ENCODE measurements at regions not wholly inside any gene's neighbourhood (a gene's known extent, or its start where the extent isn't known, plus 50 kb on each side); places are given as distances from the start of the nearest gene placed in this dataset.

DNA sequence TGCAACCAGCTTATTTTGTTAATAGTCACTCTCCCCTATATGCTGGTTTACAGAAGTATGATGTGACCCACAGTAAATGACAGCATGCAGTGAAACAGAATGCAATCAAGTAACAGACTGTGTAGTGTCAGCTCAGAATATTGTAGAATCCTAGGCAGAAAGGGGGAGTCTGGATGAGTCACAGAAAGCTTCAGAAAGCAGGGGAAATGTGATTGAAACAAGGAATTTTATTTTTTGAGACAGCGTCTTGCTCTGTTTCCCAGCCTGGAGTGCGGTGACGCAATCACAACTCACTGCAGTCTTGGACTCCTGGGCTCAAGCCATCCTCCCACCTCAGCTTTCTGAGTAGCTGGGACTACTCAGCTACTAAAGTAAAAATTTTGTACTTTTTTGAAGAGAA is 188.3 kb upstream of the FOXN2 start:
- Histone ChIP-seq H3K27me3 (ENCODE audit: insufficient read depth, low read length) (no peaks in the 10 kb centered on the region), H2AFZ (ENCODE audit: low read length) (no peak overlapping the region), H3K36me3 (ENCODE audit: insufficient read depth, low read length) (no peaks in the 10 kb centered on the region), H4K20me1 (ENCODE audit: insufficient read depth, low read length) (no peaks in the 10 kb centered on the region), H3K4me3 (ENCODE audit: insufficient read depth, low read length) (no peak overlapping the region), H3K4me2 (ENCODE audit: insufficient read depth, low read length) (peak overlapping the region; percentile 7), H3K27ac (ENCODE audit: low read depth, low read length) (peak overlapping the region; percentile 23), H3K9me3 (ENCODE audit: low read depth, low read length) (no peaks in the 10 kb centered on the region), H3K79me2 (ENCODE audit: insufficient read depth, low read length) (no peaks in the 10 kb centered on the region), H3K4me1 (ENCODE audit: insufficient read depth, low read length) (peaks cover 4% of the 10 kb centered on the region)
- TF ChIP-seq, protein P1, sequence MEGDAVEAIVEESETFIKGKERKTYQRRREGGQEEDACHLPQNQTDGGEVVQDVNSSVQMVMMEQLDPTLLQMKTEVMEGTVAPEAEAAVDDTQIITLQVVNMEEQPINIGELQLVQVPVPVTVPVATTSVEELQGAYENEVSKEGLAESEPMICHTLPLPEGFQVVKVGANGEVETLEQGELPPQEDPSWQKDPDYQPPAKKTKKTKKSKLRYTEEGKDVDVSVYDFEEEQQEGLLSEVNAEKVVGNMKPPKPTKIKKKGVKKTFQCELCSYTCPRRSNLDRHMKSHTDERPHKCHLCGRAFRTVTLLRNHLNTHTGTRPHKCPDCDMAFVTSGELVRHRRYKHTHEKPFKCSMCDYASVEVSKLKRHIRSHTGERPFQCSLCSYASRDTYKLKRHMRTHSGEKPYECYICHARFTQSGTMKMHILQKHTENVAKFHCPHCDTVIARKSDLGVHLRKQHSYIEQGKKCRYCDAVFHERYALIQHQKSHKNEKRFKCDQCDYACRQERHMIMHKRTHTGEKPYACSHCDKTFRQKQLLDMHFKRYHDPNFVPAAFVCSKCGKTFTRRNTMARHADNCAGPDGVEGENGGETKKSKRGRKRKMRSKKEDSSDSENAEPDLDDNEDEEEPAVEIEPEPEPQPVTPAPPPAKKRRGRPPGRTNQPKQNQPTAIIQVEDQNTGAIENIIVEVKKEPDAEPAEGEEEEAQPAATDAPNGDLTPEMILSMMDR (IDR thresholded peaks at IDR 0.05; ENCODE audit: extremely low read depth, low read depth, low read length): no peak
- no peak for DNase-seq (ENCODE audit: insufficient read length, low spot score, missing footprints)

DNA sequence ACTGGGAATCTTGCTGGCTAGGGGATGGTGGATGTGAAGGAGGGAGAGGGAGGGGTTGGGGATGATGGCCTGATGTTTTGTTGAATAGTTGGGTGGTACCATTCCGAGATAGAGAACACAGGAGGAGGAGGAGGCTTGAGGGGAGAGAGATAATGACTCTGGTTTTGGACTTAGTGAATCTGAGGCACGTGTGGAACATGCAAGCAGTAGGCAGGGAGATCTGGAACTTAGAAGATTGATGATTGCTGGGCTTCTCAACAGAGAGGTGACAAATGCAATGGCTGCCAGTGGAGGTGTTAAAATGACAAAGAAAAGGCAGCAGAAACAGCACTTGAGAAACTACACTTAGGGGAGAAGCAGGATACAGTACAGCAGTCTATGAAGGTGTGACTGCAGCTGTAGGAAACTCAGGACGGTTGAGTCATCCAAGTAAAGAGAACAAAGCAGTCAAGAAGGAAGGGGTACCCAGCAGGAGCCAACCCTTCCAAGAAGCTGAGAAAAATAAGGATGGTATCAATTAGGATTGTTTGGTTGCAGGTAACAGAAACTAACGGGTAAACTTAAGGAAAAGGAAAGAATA is 186.8 kb upstream of the FOXN2 start:
- Histone ChIP-seq H3K4me2 (ENCODE audit: insufficient read depth, low read length) (no peak overlapping the region), H4K20me1 (ENCODE audit: insufficient read depth, low read length) (no peaks in the 10 kb centered on the region), H3K27me3 (ENCODE audit: insufficient read depth, low read length) (no peaks in the 10 kb centered on the region), H3K9me3 (ENCODE audit: low read depth, low read length) (no peaks in the 10 kb centered on the region), H3K4me3 (ENCODE audit: insufficient read depth, low read length) (no peak overlapping the region), H3K36me3 (ENCODE audit: insufficient read depth, low read length) (no peaks in the 10 kb centered on the region), H3K4me1 (ENCODE audit: insufficient read depth, low read length) (peaks cover 4% of the 10 kb centered on the region), H3K27ac (ENCODE audit: low read depth, low read length) (no peak overlapping the region), H2AFZ (ENCODE audit: low read length) (no peak overlapping the region), H3K79me2 (ENCODE audit: insufficient read depth, low read length) (no peaks in the 10 kb centered on the region)
- no peak for DNase-seq (ENCODE audit: insufficient read length, low spot score, missing footprints)
- TF ChIP-seq, protein P1 (IDR thresholded peaks at IDR 0.05; ENCODE audit: extremely low read depth, low read depth, low read length): no peak

DNA sequence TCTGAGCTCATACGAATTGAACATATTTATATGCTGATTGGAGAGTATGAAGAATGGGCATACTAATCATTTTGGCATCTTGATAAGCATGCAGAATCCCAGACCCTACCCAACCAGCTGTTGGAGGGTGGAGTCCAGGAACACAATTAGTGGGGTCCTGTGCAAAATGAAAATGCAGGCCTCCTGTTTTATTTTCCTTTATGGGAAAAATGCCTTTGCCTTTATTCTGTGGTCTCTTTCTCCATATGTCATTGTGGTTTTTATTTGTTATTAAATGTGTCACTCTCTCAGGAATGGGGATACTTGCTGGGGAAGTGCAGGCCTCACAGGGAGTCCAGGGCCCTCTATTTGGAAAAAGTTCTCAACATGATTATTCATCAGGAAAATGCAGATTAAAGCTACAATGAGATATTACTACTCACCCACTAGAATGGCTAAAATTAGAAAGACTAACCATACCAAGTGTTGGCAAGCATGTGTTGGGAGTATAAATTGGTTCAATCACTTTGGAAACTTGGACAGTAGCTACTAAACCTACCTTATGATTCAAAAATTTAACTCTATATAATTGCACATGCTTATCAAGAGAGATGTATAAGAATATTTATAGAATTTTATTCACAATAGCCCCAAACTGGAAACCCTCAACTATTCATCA is 185.1 kb upstream of the FOXN2 start:
- H3K36me3 ChIP-seq (ENCODE audit: insufficient read depth, low read length): no peaks in the 10 kb centered on the region
- peaks cover 4% of the 10 kb centered on the region for H3K4me1 ChIP-seq (ENCODE audit: insufficient read depth, low read length)
- H3K4me2 ChIP-seq (ENCODE audit: insufficient read depth, low read length): no peak overlapping the region
- H2AFZ ChIP-seq (ENCODE audit: low read length): peak overlapping the region; percentile 65
- no peaks in the 10 kb centered on the region for H4K20me1 ChIP-seq (ENCODE audit: insufficient read depth, low read length)
- H3K79me2 ChIP-seq (ENCODE audit: insufficient read depth, low read length): no peaks in the 10 kb centered on the region
- H3K27me3 ChIP-seq (ENCODE audit: insufficient read depth, low read length): no peaks in the 10 kb centered on the region
- DNase-seq (ENCODE audit: insufficient read length, low spot score, missing footprints): no peak
- TF ChIP-seq, protein P1 (IDR thresholded peaks at IDR 0.05; ENCODE audit: extremely low read depth, low read depth, low read length): no peak
- no peak overlapping the region for H3K27ac ChIP-seq (ENCODE audit: low read depth, low read length)
- no peak overlapping the region for H3K4me3 ChIP-seq (ENCODE audit: insufficient read depth, low read length)
- no peaks in the 10 kb centered on the region for H3K9me3 ChIP-seq (ENCODE audit: low read depth, low read length)

- Histone ChIP-seq H3K4me1 (ENCODE audit: insufficient read depth, low read length) (no peaks in the 10 kb centered on the region), H4K20me1 (ENCODE audit: insufficient read depth, low read length) (no peaks in the 10 kb centered on the region), H3K9me3 (ENCODE audit: low read depth, low read length) (no peaks in the 10 kb centered on the region), H3K27ac (ENCODE audit: low read depth, low read length) (no peak overlapping the region), H3K4me2 (ENCODE audit: insufficient read depth, low read length) (no peak overlapping the region), H3K27me3 (ENCODE audit: insufficient read depth, low read length) (no peaks in the 10 kb centered on the region), H3K4me3 (ENCODE audit: insufficient read depth, low read length) (no peak overlapping the region), H2AFZ (ENCODE audit: low read length) (no peak overlapping the region), H3K36me3 (ENCODE audit: insufficient read depth, low read length) (no peaks in the 10 kb centered on the region), H3K79me2 (ENCODE audit: insufficient read depth, low read length) (no peaks in the 10 kb centered on the region)
- DNase-seq (ENCODE audit: insufficient read length, low spot score, missing footprints): peak; percentile 87
- TF ChIP-seq, protein P1 (IDR thresholded peaks at IDR 0.05; ENCODE audit: extremely low read depth, low read depth, low read length): no peak
These were observed 182.8 kb upstream of the FOXN2 start for GRCh38 chr2:48131539-48132270.

All from osteoblast (primary cell).